Neutrophil (primary cell): ENCODE measurements at regions not wholly inside any gene's neighbourhood (a gene's known extent, or its start where the extent isn't known, plus 50 kb on each side); places are given as distances from the start of the nearest gene placed in this dataset.

ENCODE experiments used
- H3K27ac ChIP-seq: fragments of 200-600 bp; sonication (generic); 2 replicates; pipeline ENCODE4 v1.5.1; 2016; ENCODE audit warnings: mild to moderate bottlenecking, moderate library complexity
- H3K27me3 ChIP-seq: fragments of 200-600 bp; sonication (generic); 2 replicates; pipeline ENCODE4 v1.6.0; 2016; ENCODE audit warnings: mild to moderate bottlenecking
- H3K36me3 ChIP-seq: fragments of 200-600 bp; sonication (generic); 2 replicates; pipeline ENCODE4 v1.5.1; 2017
- H3K4me1 ChIP-seq, 2 experiments: fragments of 200-600 bp in 1 of 2; sonication (generic) in 1 of 2; 1 replicate in 1 of 2; 2 replicates in 1 of 2; pipeline versions ENCODE4 v1.5.1 to v1.6.1; 2013 to 2016; ENCODE audit warnings: low read depth in 1 of 2, low read length in 1 of 2, mild to moderate bottlenecking in 1 of 2, moderate library complexity in 1 of 2; ENCODE audit not compliant: control insufficient read depth in 1 of 2, insufficient read depth in 1 of 2
- H3K4me3 ChIP-seq, 2 experiments: fragments of 200-600 bp in 1 of 2; sonication (generic) in 1 of 2; 1 replicate in 1 of 2; 2 replicates in 1 of 2; pipeline ENCODE4 v1.5.1; 2013 to 2016; ENCODE audit warnings: low read depth in 1 of 2, low read length in 1 of 2, mild to moderate bottlenecking in 1 of 2, moderate library complexity in 1 of 2
- H3K9me3 ChIP-seq: fragments of 200-600 bp; sonication (generic); 2 replicates; pipeline ENCODE4 v1.5.1; 2016
- TF ChIP-seq, protein P1 (sequence below): fragments of 200-600 bp; sonication (generic); IDR thresholded peaks from 2 replicates; pipeline ENCODE4 v1.5.1; 2016; ENCODE audit warnings: antibody characterized with exemption

DNA sequence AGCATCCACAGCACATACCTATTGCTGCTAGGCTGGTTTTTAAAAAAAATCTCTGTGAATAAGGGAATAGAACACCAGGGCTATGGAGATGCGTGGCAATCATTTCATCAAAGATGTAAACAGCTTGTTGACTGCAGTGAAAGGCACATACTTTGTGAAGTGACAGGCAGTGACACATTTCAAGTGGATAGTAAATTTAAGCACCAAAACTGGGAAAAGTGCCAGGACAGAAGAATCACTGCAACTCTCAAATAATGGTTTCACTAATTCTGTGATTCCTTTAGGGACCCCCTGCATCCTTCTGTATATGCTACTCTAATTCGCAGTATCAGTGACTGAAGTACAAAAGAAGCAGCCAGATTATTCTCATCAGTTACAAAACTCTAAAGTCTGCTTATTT is 145.2 kb upstream of the KLF14 start:
- Histone ChIP-seq H3K27me3 (no peaks in the 10 kb centered on the region), H3K4me1 (peaks cover 31 to 46% of the 10 kb centered on the region in 2 experiments), H3K36me3 (peaks cover 72% of the 10 kb centered on the region), H3K27ac (no peak overlapping the region), H3K4me3 (no peak overlapping the region), H3K9me3 (no peaks in the 10 kb centered on the region)
- TF ChIP-seq, protein P1, sequence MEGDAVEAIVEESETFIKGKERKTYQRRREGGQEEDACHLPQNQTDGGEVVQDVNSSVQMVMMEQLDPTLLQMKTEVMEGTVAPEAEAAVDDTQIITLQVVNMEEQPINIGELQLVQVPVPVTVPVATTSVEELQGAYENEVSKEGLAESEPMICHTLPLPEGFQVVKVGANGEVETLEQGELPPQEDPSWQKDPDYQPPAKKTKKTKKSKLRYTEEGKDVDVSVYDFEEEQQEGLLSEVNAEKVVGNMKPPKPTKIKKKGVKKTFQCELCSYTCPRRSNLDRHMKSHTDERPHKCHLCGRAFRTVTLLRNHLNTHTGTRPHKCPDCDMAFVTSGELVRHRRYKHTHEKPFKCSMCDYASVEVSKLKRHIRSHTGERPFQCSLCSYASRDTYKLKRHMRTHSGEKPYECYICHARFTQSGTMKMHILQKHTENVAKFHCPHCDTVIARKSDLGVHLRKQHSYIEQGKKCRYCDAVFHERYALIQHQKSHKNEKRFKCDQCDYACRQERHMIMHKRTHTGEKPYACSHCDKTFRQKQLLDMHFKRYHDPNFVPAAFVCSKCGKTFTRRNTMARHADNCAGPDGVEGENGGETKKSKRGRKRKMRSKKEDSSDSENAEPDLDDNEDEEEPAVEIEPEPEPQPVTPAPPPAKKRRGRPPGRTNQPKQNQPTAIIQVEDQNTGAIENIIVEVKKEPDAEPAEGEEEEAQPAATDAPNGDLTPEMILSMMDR: no peak

DNA sequence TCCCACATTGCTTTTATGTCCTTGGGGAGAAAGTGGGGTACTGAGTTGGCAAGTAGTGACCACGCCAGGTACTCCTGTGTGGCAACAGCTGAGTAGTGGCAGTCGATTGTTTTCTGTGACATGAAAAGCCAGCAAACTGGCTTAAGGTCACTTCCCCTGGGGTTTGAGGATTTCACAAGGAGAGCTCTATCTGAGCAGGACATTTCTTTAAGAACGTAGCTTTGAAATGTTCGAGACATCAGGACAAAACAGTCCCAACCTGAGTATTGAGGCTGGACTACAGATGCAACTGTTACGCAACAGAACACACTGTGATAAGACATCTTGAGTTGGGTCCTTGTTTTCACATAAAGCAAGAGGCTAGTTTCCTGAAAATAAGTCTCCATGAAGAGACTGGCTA is 146.7 kb upstream of the KLF14 start:
- peaks cover 46 to 61% of the 10 kb centered on the region in 2 experiments for H3K4me1 ChIP-seq
- H3K27ac ChIP-seq: peak overlapping the region; percentile 85
- H3K36me3 ChIP-seq: peaks cover 66% of the 10 kb centered on the region

DNA sequence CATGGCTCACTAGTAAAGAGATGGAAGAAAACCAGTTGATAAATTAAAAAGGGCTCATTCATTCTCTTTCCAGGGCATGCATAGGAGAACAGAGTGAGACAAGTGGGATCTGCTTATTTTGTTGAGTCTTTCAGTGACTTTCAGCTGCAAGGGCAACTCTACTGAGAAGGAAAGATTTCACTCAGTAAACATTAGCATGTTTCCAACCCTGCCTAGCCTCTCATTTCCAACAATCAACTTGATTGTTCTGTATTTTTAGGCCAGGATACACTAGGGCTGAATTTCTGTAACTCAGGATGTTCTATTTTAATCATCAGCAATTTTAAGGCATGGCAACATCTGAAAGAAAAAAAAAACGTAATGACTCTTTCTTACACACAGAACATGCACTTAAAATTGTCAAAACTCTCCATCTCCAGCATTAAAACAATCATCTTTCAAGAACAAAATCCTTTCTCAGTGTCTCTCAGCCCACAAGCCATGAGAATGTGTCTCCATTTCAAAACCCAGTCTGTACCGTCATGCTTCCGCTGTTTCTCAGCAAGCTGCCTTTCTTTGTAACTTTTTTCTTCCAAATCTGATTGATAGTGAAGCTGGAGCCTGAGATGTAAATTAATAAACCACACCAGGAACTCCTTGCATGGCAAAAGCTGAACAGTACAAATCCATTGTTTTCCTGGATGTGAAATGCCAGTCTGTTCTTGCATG is 147.2 kb upstream of the KLF14 start:
- Histone ChIP-seq H3K27ac (peak overlapping the region; percentile 85), H3K36me3 (peaks cover 66% of the 10 kb centered on the region), H3K4me3 (peak overlapping the region in 1 of 2 experiments; percentile 59), H3K9me3 (no peaks in the 10 kb centered on the region), H3K27me3 (no peaks in the 10 kb centered on the region), H3K4me1 (peaks cover 52 to 64% of the 10 kb centered on the region in 2 experiments)
- TF ChIP-seq, protein P1: no peak

More for the DNA sequence above, 146.7 kb upstream of the KLF14 start:
- Histone ChIP-seq H3K27me3 (no peaks in the 10 kb centered on the region), H3K9me3 (no peaks in the 10 kb centered on the region), H3K4me3 (peak overlapping the region in 1 of 2 experiments; percentile 24)
- TF ChIP-seq, protein P1: no peak

DNA sequence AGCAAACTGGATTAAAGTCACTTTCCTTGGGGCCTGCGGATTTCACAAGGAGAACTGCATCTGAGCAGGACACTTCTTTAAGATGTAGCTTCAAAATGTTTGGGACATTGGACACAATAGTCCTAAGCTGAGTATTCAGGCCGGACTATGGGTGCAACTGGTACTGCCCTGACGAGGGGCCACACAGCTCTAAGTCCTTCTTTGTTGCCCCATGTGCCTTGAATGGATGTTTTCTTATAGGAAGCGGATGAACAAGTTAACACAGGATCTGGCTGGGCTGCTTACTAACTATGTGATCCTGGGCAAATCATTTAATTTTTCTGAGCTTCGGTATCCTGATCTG is 147.8 kb upstream of the KLF14 start:
- Histone ChIP-seq H3K4me3 (peak overlapping the region in 1 of 2 experiments; percentile 59), H3K9me3 (no peaks in the 10 kb centered on the region), H3K4me1 (peaks cover 55 to 70% of the 10 kb centered on the region in 2 experiments), H3K27me3 (no peaks in the 10 kb centered on the region), H3K36me3 (peaks cover 66% of the 10 kb centered on the region), H3K27ac (peak overlapping the region; percentile 85)
- TF ChIP-seq, protein P1: no peak

DNA sequence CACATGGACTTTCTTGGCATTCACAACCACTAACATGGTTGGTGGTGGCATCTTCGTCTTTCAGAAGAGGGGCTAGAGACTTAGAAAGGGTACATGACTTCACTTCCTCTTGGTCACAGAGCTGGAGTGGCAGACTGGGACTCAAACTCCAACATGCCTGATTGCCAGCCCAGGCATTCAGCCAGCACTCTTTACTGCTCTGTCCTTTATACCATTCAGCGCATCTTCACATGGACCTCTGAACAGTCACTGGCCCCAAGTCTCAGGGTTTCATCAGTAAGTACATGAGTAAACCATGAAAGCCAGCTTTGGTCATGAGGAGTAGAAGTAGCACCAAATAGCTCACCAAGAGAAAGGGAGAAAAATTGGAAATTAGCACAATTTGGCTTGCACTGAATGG is 148.4 kb upstream of the KLF14 start:
- Histone ChIP-seq H3K4me1 (peaks cover 55 to 70% of the 10 kb centered on the region in 2 experiments), H3K27me3 (no peaks in the 10 kb centered on the region), H3K27ac (peak overlapping the region; percentile 85)

More for the DNA sequence above, 148.4 kb upstream of the KLF14 start:
- H3K4me3 ChIP-seq: peak overlapping the region in 1 of 2 experiments; percentile 59
- TF ChIP-seq, protein P1: no peak
- no peaks in the 10 kb centered on the region for H3K9me3 ChIP-seq
- H3K36me3 ChIP-seq: peaks cover 64% of the 10 kb centered on the region
